K562 (cell line): ENCODE measurements at regions not wholly inside any gene's neighbourhood (a gene's known extent, or its start where the extent isn't known, plus 50 kb on each side); places are given as distances from the start of the nearest gene placed in this dataset.

ENCODE experiments used
- ATAC-seq: fragments of 200-7000 bp; cut with Tn5 transposase; 3 replicates; pipeline ENCODE4 v1.9.1; 2020; ENCODE audit warnings: moderate library complexity
- BruUV-seq: library from RNA; stranded (reverse); fragments of 400-500 nt; replicated peaks from 2 replicates; lab custom pipeline; 2021; lab: Mats Ljungman, UMichigan
- CTCF ChIA-PET: fragments of 300-600 bp; formaldehyde crosslinking; extraction: SDS; loops from one replicate; lab custom pipeline; 2021; ENCODE audit warnings: low intra/inter-chr PET ratio; lab: Yijun Ruan, JAX
- POLR2A ChIA-PET: fragments of 300-600, 350-650 bp; sonication (Branson Sonifier 250); formaldehyde crosslinking; extraction: SDS; loops from one replicate; lab custom pipeline; 2021; ENCODE audit warnings: antibody characterized with exemption, inconsistent platforms; lab: Yijun Ruan, JAX
- DNase-seq, 4 experiments: peaks; one replicate each; pipeline versions ENCODE4 v3.0.0 to v3.0.0-alpha.2; 2011 to 2018; ENCODE audit warnings: low spot score in 3 of 4, mixed read lengths in 3 of 4; ENCODE audit errors: extremely low read depth in 1 of 4
- FAIRE-seq: peaks from 2 replicates; lab custom pipeline; 2011; peaks lifted over from hg19 to GRCh38; lab: Jason Lieb, UNC
- H2AFZ ChIP-seq: 2 replicates; pipeline ENCODE4 v1.6.0; 2011; ENCODE audit warnings: low read depth, low read length, control low read depth, inconsistent platforms
- H3K27ac ChIP-seq: fragments of 200-600 bp; 3 replicates; pipeline ENCODE4 v1.8.0; 2011; ENCODE audit warnings: low read depth, mild to moderate bottlenecking, control low read depth, inconsistent platforms, low read length, moderate library complexity, mixed read lengths; ENCODE audit errors: extremely low read depth
- H3K27me3 ChIP-seq, 2 experiments: fragments of 300-600 bp in 1 of 2; 2 replicates in 1 of 2; 3 replicates in 1 of 2; pipeline versions ENCODE4 v1.6.0 to v1.8.0; 2011; ENCODE audit warnings: inconsistent platforms in 2 of 2, low read length in 2 of 2, mild to moderate bottlenecking in 1 of 2, mixed read lengths in 1 of 2, moderate library complexity in 1 of 2; ENCODE audit not compliant: control insufficient read depth in 2 of 2, insufficient read depth in 2 of 2
- H3K36me3 ChIP-seq: fragments of 300-600 bp; 3 replicates; pipeline ENCODE4 v1.8.0; 2011; ENCODE audit warnings: mild to moderate bottlenecking, low read length, inconsistent platforms; ENCODE audit not compliant: control insufficient read depth, insufficient read depth
- H3K4me1 ChIP-seq, 2 experiments: fragments of 200-600 bp in 1 of 2; replicated peaks in 1 of 2; 2 replicates in 1 of 2; 3 replicates in 1 of 2; pipeline versions ENCODE4 v1.5.1 to v1.8.0; 2011; ENCODE audit warnings: inconsistent platforms in 2 of 2, low read length in 2 of 2, mild to moderate bottlenecking in 1 of 2, mixed read lengths in 1 of 2, moderate library complexity in 1 of 2; ENCODE audit not compliant: control insufficient read depth in 2 of 2, insufficient read depth in 2 of 2
- H3K4me2 ChIP-seq: 2 replicates; pipeline ENCODE4 v1.6.1; 2011; ENCODE audit warnings: low read length, control low read depth, inconsistent platforms, mixed read lengths; ENCODE audit not compliant: insufficient read depth
- H3K4me3 ChIP-seq: fragments of 200-600 bp; sonication (generic), shearing (Covaris generic); 2 replicates; pipeline ENCODE4 v1.5.1; 2016; ENCODE audit warnings: control low read depth, inconsistent platforms
- H3K79me2 ChIP-seq: fragments of 200-600 bp; 3 replicates; pipeline ENCODE4 v1.8.0; 2011; ENCODE audit warnings: low read length, inconsistent platforms; ENCODE audit not compliant: control insufficient read depth, insufficient read depth
- H3K9ac ChIP-seq, 2 experiments: 2 replicates each; pipeline versions ENCODE4 v1.6.0 to v1.6.1; 2011; ENCODE audit warnings: low read depth in 2 of 2, low read length in 2 of 2, control low read depth in 1 of 2, inconsistent platforms in 1 of 2, mild to moderate bottlenecking in 1 of 2, mixed read lengths in 1 of 2; ENCODE audit not compliant: insufficient read depth in 1 of 2
- H3K9me1 ChIP-seq: one replicate; pipeline ENCODE4 v1.6.0; 2011; ENCODE audit warnings: inconsistent platforms, mild to moderate bottlenecking, low read length, moderate library complexity; ENCODE audit not compliant: control insufficient read depth, insufficient read depth
- H3K9me3 ChIP-seq: replicated peaks from 2 replicates; pipeline ENCODE4 v1.5.1; 2011; ENCODE audit warnings: low read depth, low read length, inconsistent platforms; ENCODE audit not compliant: control insufficient read depth, insufficient read depth
- H4K20me1 ChIP-seq: replicated peaks from 2 replicates; pipeline ENCODE4 v1.6.1; 2011; ENCODE audit warnings: low read length, inconsistent platforms, mixed read lengths; ENCODE audit not compliant: control insufficient read depth, insufficient read depth
- BACH1 ChIP-seq: fragments of 200-800 bp; sonication (Bioruptor generic); IDR thresholded peaks from 2 replicates; pipeline ENCODE4 v1.6.1; 2016; ENCODE audit warnings: missing genetic modification characterization, missing compliant biosample characterization
- FUS ChIP-seq: fragments of 200-400 bp; formaldehyde crosslinking; optimal IDR thresholded peaks from 2 replicates; pipeline ENCODE3; 2017; ENCODE audit warnings: low read depth, low read length
- GATAD2A ChIP-seq: fragments of 450-650 bp; IDR thresholded peaks from 2 replicates; pipeline ENCODE4 v1.6.1; 2017
- HDAC2 ChIP-seq: fragments of 450-650 bp; IDR thresholded peaks from 2 replicates; pipeline ENCODE4 v1.6.1; 2016; ENCODE audit warnings: mild to moderate bottlenecking
- HMG20B ChIP-seq: fragments of 250-450 bp; sonication (Bioruptor Pico); IDR thresholded peaks from 2 replicates; pipeline ENCODE4 v1.5.0; 2021; ENCODE audit warnings: mild to moderate bottlenecking
- MCM5 ChIP-seq: fragments of 450-650 bp; IDR thresholded peaks from 2 replicates; pipeline ENCODE4 v1.6.1; 2016; ENCODE audit warnings: low read depth
- MXI1 ChIP-seq: IDR thresholded peaks from 2 replicates; pipeline ENCODE4 v1.6.1; 2011; ENCODE audit warnings: low read depth, mild to moderate bottlenecking, improper control_type of control experiment, low read length
- SFPQ ChIP-seq: fragments of 200-400 bp; formaldehyde crosslinking; IDR thresholded peaks from 2 replicates; pipeline ENCODE4 v1.6.1; 2017; ENCODE audit warnings: mild to moderate bottlenecking, low read depth, low read length, moderate library complexity
- SP1 ChIP-seq: sonication (generic); formaldehyde crosslinking; IDR thresholded peaks from 2 replicates; pipeline ENCODE4 v1.8.1; 2022; ENCODE audit warnings: mild to moderate bottlenecking, missing genetic modification reagents
- STAT5A ChIP-seq: IDR thresholded peaks from 2 replicates; pipeline ENCODE4 v1.6.1; 2012; ENCODE audit warnings: low read length, inconsistent platforms, borderline replicate concordance
- YY1 ChIP-seq, 3 experiments: IDR thresholded peaks; 2 replicates each; pipeline ENCODE4 v1.6.1; 2011; ENCODE audit warnings: low read length in 2 of 3, mild to moderate bottlenecking in 2 of 3, moderate library complexity in 2 of 3, borderline replicate concordance in 1 of 3, control low read depth in 1 of 3, low read depth in 1 of 3; ENCODE audit not compliant: insufficient read depth in 3 of 3, insufficient replicate concordance in 2 of 3, control insufficient read depth in 1 of 3, insufficient read length in 1 of 3; ENCODE audit errors: extremely low read depth in 1 of 3
- ZC3H4 ChIP-seq: sonication (generic); formaldehyde crosslinking; IDR thresholded peaks from 2 replicates; pipeline ENCODE4 v1.9.0; 2021; ENCODE audit warnings: missing genetic modification reagents, borderline replicate concordance
- ZNF263 ChIP-seq: sonication (generic); formaldehyde crosslinking; IDR thresholded peaks from 2 replicates; pipeline ENCODE4 v1.8.0; 2022; ENCODE audit warnings: mild to moderate bottlenecking, missing genetic modification reagents, borderline replicate concordance
- ZNF655 ChIP-seq: fragments of 250-450 bp; sonication (Bioruptor Pico); IDR thresholded peaks from 2 replicates; pipeline ENCODE4 v1.5.0; 2021
- ZNF76 ChIP-seq: fragments of 250-450 bp; sonication (Bioruptor Pico); IDR thresholded peaks from 2 replicates; pipeline ENCODE4 v1.4.0; 2020; ENCODE audit warnings: mild to moderate bottlenecking, moderate library complexity, borderline replicate concordance
- WGBS: fragments of 100-300 bp; shearing (Covaris generic); methylation state at CpG from one replicate; pipeline ENCODE4 v1.1.6; 2016; ENCODE audit warnings: low coverage, mixed read lengths; ENCODE audit not compliant: insufficient coverage; ENCODE audit errors: missing lambda C conversion rate; 5-methylcytosine and 5-hydroxymethylcytosine counted together
- in situ Hi-C: fragments of 300-500 bp; cut with MboI; formaldehyde crosslinking; loops from 4 replicates; pipeline ENCODE4 v1.15.0; 2018; ENCODE audit warnings: inconsistent platforms, mixed read lengths
- intact Hi-C: fragments of 100-400 bp; cut with micrococcal nuclease; formaldehyde crosslinking; loops from 2 replicates; pipeline ENCODE4 v1.14.2; 2022
- TF ChIP-seq, protein P1 (sequence below): fragments of 450-650 bp; formaldehyde crosslinking; IDR thresholded peaks from 2 replicates; pipeline ENCODE4 v1.4.0; 2020; ENCODE audit warnings: mild to moderate bottlenecking, moderate library complexity
- TF ChIP-seq, protein P2 (sequence below): sonication (generic); formaldehyde crosslinking; IDR thresholded peaks from 2 replicates; pipeline ENCODE4 v1.8.1; 2023; ENCODE audit warnings: mild to moderate bottlenecking, missing genetic modification reagents, moderate library complexity

DNA sequence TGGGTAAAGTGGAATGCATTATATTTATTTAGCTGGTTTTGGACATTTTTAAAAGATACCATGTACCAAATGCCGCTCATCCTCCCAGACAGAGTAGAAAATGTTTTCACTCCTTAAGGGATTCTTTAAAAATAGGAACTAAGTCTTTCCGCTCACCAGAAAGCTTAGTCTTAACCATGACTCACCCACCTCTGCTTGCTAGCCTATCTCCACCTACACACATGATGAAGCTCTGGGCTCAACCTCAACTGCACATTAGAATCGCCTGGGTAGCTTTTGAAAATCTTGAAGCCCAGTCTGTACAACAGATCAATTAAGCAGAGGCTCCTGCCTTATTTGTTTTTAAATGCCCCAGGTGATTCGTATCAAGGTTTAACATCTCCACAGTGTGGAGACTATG lies 260.5 kb downstream of the NEDD1 start:
- Histone ChIP-seq H3K36me3 (no peaks in the 10 kb centered on the region), H3K9me3 (no peaks in the 10 kb centered on the region), H3K79me2 (no peaks in the 10 kb centered on the region), H3K9ac (no peak overlapping the region), H3K9me1 (no peaks in the 10 kb centered on the region), H3K4me3 (no peak overlapping the region), H3K27me3 (no peaks in the 10 kb centered on the region), H3K4me1 (no peaks in the 10 kb centered on the region), H4K20me1 (no peaks in the 10 kb centered on the region), H2AFZ (no peak overlapping the region), H3K27ac (no peak overlapping the region), H3K4me2 (no peak overlapping the region)
- intact Hi-C loops = no loop called here
- no peak for FAIRE-seq
- no peak for DNase-seq
- no peak for ATAC-seq
- in situ Hi-C loops = no loop called here
- 2% methylated on average over 4 of the region's 4 CpGs for WGBS
- CTCF ChIA-PET = no interaction called here
- BruUV-seq = no TSS peak
- POLR2A ChIA-PET = interaction anchor here (0.6 kb wide), 1 partner anchor 1597 kb away, joined by 3 read pairs; no protein-coding TSS in a partner anchor
- TF ChIP-seq ZNF655 = no peak
- no peak for TF ChIP-seq GATAD2A
- no peak for TF ChIP-seq FUS
- TF ChIP-seq BACH1 (tag) = no peak
- TF ChIP-seq SFPQ = no peak
- TF ChIP-seq ZNF263 (CRISPR knock-in tag) = no peak
- no peak for TF ChIP-seq YY1 (IDR thresholded peaks at IDR 0.05; ENCODE audit: borderline replicate concordance in 1 of 3, control insufficient read depth in 1 of 3, extremely low read depth in 1 of 3, insufficient read depth in 3 of 3, insufficient read length in 1 of 3, insufficient replicate concordance in 2 of 3, low read depth in 1 of 3, low read length in 2 of 3)
- TF ChIP-seq, protein P1, sequence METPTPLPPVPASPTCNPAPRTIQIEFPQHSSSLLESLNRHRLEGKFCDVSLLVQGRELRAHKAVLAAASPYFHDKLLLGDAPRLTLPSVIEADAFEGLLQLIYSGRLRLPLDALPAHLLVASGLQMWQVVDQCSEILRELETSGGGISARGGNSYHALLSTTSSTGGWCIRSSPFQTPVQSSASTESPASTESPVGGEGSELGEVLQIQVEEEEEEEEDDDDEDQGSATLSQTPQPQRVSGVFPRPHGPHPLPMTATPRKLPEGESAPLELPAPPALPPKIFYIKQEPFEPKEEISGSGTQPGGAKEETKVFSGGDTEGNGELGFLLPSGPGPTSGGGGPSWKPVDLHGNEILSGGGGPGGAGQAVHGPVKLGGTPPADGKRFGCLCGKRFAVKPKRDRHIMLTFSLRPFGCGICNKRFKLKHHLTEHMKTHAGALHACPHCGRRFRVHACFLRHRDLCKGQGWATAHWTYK (CRISPR knock-in tag) = no peak
- no peak for TF ChIP-seq ZNF76 (CRISPR knock-in tag)
- no peak for TF ChIP-seq MXI1
- no peak for TF ChIP-seq HDAC2
- no peak for TF ChIP-seq STAT5A
- TF ChIP-seq SP1 (CRISPR knock-in tag) = no peak
- TF ChIP-seq, protein P2, sequence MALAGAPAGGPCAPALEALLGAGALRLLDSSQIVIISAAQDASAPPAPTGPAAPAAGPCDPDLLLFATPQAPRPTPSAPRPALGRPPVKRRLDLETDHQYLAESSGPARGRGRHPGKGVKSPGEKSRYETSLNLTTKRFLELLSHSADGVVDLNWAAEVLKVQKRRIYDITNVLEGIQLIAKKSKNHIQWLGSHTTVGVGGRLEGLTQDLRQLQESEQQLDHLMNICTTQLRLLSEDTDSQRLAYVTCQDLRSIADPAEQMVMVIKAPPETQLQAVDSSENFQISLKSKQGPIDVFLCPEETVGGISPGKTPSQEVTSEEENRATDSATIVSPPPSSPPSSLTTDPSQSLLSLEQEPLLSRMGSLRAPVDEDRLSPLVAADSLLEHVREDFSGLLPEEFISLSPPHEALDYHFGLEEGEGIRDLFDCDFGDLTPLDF (CRISPR knock-in tag) = no peak
- no peak for TF ChIP-seq ZC3H4
- no peak for TF ChIP-seq MCM5
- no peak for TF ChIP-seq HMG20B (CRISPR knock-in tag)
